ENCODE measurements at regions not wholly inside any gene's neighbourhood (a gene's known extent, or its start where the extent isn't known, plus 50 kb on each side); places are given as distances from the start of the nearest gene placed in this dataset.

GRCh38 chr13:50670847-50671496 is 172.5 kb downstream of the DLEU7 start:
- FAIRE-seq: no peak

DNA sequence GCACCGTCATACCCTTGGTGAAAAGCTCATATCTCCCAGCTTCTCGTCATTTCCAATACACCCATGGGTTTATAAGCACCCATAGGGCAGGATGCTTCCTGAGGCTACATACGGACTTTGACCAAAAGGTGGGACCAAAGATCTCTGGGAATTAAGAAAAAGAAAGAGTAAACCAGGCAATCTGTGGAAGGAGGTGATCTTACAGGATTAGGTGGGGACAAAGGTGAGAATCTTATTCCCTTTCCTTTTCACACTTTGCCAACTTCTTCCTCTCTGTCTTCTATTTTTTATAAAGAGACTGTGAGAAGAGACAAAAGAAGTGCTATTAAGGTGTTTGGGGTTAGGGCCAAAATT is 172.0 kb downstream of the DLEU7 start:
- FAIRE-seq: no peak

DNA sequence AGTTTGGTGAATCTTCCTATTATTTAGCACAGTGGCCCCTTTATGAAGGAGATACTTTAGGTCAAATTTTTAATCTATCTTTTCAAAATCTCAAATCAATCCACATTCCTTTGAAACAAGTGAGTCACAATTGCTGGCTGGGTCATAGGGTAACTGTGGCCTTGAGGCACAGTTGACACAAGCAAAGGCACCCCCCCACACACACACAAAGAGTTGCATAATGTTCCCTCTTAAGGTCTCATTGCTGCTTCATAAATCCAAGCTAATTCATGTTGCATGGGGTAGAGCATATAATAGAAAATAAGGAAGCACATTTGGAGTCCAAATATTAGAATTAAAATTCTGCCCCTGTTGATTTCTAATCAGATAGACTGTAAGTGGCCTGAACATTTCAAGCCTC is 171.5 kb downstream of the DLEU7 start:
- FAIRE-seq: no peak

- no peak for FAIRE-seq
Observed at GRCh38 chr13:50675651-50676050, 167.8 kb downstream of the DLEU7 start.

DNA sequence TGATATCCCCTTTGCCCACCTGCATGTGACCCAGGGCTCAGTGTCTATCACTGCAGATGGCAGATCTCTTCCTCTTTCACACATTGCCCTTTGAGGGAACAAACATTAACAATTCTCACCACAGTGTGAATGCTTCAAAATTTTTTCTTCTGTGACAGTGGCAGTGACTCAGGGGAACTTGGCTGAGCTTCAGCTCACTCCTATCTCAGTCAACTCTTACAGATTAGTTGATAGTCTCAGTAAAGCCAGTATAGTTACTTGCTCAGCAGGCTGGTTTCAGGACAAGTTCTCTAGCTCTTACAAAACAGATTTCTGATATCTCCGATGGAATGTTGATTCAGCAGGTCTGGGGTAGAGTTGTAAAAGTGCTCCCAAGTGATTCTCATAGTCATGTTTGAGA is 166.9 kb downstream of the DLEU7 start:
- FAIRE-seq: no peak

- no peak for FAIRE-seq
Observed at GRCh38 chr13:50677258-50677657, 166.2 kb downstream of the DLEU7 start.

DNA sequence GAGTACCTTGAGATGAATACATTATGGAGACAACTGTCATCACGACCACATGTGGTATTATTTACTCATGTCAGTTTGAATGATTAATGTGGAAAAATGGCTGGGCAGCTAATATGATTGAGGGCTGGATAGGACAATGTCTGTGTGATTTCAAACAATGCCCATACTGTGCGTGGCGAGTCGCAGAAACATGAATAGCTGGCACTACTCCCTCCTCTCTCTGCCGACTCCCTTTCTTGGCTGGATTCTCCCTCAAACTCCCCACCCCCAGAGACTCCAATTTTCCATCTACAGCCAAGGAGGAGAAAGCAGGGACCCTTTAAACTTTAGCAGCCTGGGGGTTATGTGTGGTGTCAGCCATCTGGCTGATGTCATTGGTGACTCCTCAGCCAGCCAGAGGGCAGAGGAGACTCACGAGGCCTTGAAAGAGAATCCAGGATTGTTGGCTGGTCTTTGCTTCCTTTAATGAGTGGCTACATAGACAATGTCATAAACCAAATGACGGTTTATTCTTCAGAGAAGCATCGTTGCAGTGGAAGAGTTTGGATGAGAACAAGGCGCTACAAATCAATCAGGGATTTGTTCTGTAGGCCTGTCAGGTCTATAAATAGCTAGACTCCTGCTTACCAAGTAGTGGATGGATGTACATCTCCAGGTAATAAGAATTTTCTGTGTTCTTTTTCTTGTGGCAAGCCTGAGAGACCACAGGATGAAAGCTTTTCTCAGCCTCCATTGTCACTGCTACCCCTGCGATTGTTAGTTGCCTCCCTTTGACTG is 165.6 kb downstream of the DLEU7 start:
- FAIRE-seq: no peak

DNA sequence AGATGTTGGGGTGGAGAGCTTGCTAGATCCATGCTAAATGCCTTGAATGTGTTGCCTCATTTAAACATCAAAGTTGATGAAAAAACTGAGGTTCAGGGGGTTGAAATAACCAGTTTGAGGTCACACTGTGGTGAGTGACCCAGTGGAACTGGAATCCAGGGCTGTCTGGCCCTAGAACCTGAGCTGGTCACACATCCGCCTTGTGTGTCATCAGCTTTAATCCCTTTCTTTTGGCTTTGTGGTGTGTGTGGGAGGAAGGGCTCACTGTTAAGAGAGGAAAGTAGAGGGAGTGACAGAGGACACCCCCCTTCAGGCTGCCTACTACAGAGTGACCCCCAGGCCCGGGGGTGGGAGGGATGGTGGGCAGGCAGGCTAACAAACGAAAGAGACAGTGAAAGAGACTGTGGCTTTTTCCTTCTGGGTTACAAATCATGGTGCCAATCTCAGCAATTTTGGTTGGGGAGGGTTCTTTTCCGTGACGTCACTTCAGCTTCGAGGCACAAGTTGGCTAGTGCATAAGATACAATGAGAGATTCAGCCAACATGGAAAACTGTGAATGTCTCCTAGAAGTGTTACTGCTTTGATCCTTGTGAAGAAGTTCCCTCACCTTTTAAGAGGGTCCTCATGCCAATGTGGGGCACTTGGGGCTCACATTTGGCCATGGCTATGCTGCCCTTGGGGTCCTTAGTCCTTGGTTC is 164.9 kb downstream of the DLEU7 start:
- FAIRE-seq: no peak

DNA sequence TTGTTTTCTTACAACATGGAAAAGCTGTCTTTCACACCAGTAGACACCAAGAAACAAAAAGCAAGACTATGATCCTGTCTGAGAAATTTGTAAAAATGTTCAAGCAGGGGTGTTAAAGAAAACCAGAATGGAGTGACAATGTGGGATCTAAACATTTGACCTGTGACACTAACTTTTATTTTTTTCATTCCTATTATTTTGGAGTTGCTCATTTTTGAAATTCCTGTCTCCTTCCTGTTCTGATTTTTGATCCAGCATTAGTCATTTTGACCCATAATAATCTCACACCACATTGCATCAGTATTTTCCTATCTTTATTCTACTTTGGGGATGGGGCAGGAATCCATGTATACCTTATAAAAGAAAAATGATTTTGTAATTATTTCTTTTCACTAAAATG is 164.2 kb downstream of the DLEU7 start:
- FAIRE-seq: no peak

DNA sequence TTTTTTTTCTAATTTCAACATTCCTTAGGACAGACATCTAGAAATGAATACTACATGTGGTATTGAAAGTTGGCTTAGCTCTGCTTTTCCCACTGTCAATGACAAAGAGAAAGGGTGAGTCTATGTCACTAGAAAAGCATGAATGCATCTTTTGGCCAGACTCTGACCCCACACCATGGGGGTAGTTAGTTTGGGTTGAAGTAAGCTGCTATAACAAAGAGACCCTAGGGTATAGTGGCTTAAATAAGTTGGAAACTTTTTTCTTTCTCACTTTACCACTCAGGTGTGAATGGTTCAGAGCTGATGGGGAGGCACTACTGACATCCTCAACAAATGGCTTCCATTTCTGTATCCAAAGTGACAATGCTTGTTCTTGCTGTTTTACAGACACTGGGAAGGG is 161.5 kb downstream of the DLEU7 start:
- FAIRE-seq: no peak

DNA sequence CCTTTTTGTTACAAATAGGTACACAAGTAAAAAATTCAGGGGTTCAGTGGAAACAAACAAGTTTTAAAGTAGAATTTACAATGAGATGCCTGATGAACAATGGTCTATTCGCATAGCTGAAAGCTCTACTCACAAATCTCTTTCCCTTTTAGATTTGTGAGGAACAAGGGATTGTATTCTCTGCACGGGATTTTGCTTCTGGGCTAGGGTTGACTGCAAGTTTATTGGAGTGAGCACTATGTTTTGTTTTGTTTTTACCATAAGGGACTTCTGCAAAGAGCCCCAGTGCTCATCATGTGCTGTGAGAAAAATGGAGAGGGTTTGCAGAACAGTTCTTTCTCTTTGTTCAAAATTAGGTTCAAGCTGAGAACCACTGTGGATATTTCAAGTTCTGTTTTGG is 160.5 kb downstream of the DLEU7 start:
- FAIRE-seq: no peak

- no peak for FAIRE-seq
Observed at GRCh38 chr13:50684366-50684765, 159.1 kb downstream of the DLEU7 start.

GRCh38 chr13:50685491-50685890 is 158.0 kb downstream of the DLEU7 start:
- FAIRE-seq: no peak

GRCh38 chr13:50685956-50686355 is 157.5 kb downstream of the DLEU7 start:
- FAIRE-seq: no peak

- no peak for FAIRE-seq
Observed at GRCh38 chr13:50686551-50686950, 156.9 kb downstream of the DLEU7 start.

- FAIRE-seq: no peak
Observed at GRCh38 chr13:50687545-50687944, 155.9 kb downstream of the DLEU7 start.

- FAIRE-seq: no peak
Observed at GRCh38 chr13:50690006-50690405, 153.5 kb downstream of the DLEU7 start.

DNA sequence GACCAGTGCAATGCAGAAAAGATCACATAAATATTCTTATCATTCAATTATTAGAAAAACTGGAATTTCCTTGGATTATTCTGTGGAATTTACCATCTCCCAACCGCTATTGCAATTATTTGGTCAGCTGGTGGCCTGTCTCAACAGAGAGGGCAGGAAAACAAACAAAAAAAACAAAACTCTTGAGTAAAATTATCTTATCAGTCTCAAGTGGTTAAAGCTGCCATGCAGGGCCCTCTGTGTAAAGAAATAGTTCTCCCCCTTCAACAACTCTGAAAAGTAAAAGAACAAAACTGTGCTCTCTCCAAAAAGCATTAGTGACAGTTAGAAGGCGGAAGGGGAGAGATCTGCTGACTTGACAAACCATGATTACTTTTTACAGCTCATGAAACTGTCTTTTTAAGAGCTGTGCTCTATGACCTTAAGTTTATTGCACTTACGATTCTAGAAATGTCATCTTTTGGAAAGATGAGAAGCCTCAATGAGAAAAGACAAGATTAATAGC is 152.3 kb downstream of the DLEU7 start:
- FAIRE-seq: no peak

DNA sequence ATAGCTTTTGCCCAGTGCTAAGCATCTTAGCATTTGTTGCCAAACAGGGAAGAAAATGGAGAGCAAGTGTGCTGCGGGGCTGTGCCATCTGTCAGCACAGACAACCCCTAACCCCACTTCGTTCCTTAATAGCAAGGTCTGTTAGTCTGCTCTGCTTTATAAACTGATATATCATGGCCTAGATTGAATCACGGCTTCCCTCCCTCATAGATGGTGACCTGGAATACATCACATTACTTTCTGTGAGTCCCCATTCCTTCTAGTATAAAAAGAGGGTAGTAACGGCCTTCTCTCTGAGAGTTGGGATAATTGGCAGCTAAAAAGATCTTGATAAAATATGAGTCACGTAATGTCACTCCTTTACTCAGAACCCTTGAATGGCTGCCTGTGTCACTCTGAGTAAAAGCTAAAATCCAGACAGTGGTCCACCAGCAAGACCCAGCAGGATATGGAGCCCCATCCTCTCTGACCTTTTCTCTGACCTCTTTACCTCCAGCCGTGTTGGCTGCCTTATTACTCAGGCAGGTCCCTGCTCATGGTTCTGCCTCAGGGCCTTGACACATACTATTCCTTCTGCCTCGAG is 151.7 kb downstream of the DLEU7 start:
- FAIRE-seq: no peak

- no peak for FAIRE-seq
Observed at GRCh38 chr13:50692396-50692915, 151.0 kb downstream of the DLEU7 start.

DNA sequence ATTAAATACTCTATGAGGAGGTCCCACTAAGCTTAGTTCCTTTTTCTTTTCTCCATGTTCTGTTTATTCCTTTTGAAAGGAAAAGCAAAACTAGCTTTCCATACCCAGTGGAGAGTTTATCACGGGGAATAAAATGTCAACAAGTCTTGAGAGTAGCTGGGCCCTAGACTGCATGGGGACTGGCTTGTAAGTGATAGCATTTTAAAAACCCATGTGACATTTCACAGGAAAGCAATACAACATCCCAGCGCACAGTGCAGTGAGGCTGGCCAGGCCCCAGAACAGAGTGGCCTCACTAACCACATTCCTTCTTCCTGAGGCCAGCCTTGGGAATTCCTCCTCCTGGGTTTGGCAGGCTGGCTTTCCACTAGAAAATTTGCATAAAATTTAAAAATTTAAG is 149.8 kb downstream of the DLEU7 start:
- no peak for FAIRE-seq

DNA sequence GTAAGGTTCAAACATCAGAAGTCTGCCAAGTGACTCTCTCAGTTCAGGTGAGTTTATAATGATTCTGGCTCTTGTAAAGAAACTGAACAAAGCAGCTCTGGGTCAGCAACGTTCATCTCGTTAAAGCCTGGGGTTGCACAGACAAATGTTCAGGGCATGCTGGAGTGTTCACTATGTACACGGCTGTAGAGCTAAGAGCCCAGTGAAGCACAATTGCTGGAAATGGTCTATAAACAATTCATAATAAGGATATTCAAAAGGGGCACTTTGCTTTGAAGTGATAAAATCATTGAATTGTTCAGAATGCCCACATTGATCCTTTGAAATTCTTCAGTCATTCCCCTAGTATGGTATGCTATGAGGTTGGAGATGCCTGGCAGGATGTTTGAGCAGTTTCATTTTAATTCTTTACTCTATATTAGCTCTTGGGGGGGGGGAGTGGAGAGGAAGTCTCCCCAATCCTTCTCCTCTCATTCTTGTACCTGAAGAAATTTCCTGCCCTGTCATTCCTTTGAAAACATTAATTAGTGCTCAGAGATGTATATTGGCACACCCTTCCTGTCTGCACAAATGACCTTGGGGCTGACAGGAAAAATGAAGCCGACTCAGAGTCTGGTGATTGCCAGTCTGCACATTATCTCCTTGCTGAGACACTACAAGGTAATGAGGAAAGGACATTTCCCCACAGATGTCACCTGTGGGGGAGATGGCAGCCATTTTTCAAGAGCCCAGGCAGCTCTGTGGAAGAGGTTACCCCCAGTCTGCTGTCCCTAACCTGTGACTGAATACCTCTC is 145.5 kb downstream of the DLEU7 start:
- FAIRE-seq: no peak
